OCI-LY7 (cell line): ENCODE measurements at regions not wholly inside any gene's neighbourhood (a gene's known extent, or its start where the extent isn't known, plus 50 kb on each side); places are given as distances from the start of the nearest gene placed in this dataset.

Experiments
- EZH2phosphoT487 ChIP-seq: fragments of 200-600 bp; sonication (generic); IDR thresholded peaks from 2 replicates; pipeline ENCODE4 v1.6.1; 2018; ENCODE audit warnings: low read depth, borderline replicate concordance, mild to moderate bottlenecking, mixed run types, antibody characterized with exemption, low read length, moderate library complexity, mixed read lengths
- TF ChIP-seq, protein P1 (sequence below): fragments of 200-600 bp; sonication (generic); conservative IDR thresholded peaks from 2 replicates; pipeline ENCODE4 v1.5.1; 2014; ENCODE audit warnings: mild to moderate bottlenecking, antibody characterized with exemption, low read length, moderate library complexity, mixed read lengths

- TF ChIP-seq, protein P1, sequence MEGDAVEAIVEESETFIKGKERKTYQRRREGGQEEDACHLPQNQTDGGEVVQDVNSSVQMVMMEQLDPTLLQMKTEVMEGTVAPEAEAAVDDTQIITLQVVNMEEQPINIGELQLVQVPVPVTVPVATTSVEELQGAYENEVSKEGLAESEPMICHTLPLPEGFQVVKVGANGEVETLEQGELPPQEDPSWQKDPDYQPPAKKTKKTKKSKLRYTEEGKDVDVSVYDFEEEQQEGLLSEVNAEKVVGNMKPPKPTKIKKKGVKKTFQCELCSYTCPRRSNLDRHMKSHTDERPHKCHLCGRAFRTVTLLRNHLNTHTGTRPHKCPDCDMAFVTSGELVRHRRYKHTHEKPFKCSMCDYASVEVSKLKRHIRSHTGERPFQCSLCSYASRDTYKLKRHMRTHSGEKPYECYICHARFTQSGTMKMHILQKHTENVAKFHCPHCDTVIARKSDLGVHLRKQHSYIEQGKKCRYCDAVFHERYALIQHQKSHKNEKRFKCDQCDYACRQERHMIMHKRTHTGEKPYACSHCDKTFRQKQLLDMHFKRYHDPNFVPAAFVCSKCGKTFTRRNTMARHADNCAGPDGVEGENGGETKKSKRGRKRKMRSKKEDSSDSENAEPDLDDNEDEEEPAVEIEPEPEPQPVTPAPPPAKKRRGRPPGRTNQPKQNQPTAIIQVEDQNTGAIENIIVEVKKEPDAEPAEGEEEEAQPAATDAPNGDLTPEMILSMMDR, result no peak
- no peak for TF ChIP-seq EZH2phosphoT487
Measured at GRCh38 chr6:169981568-169981967, 230.1 kb downstream of the ERMARD start.
